ENCODE measurements at regions not wholly inside any gene's neighbourhood (a gene's known extent, or its start where the extent isn't known, plus 50 kb on each side); places are given as distances from the start of the nearest gene placed in this dataset.

DNA sequence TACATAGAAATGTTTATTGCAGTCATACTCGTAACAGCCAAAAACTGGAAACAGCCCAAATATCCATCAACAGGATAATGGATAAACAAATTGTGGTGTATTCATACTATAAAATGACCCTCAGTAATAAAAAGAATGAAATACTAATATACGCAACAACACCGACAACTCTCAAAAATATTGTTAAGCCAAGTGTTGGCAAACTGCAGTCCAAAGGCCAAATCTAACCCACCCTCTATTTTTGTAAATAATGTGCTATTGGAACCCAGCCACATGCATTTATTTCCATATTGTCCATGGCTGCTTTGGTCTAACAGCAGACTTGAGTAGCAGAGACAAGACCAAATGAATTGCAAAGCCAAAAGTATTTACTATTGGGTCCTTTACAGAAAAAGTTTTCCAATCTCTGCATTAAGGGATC, 151.0 kb downstream of the MREG start:
- no peak overlapping the region for H3K27ac ChIP-seq (ENCODE audit: low read depth in 2 of 2, low read length in 1 of 2)
- no peaks in the 10 kb centered on the region for H3F3A ChIP-seq (replicated peaks; ENCODE audit: insufficient read depth)
- no peak overlapping the region for H3K4me3 ChIP-seq (ENCODE audit: low read depth in 2 of 2, low read length in 1 of 2)
- no peaks in the 10 kb centered on the region; a peak in 1 of 4 replicates for H3K4me1 ChIP-seq (ENCODE audit: control insufficient read depth in 1 of 2, insufficient read depth in 2 of 2, low read depth in 1 of 2, low read length in 1 of 2)
- H3K9me2 ChIP-seq, result no peaks in the 10 kb centered on the region
- H3K79me2 ChIP-seq (ENCODE audit: insufficient read depth), result no peaks in the 10 kb centered on the region
- no peak overlapping the region for H3K9ac ChIP-seq
- no peak overlapping the region for H2AFZ ChIP-seq (ENCODE audit: low read depth)
- no peaks in the 10 kb centered on the region for H3K36me3 ChIP-seq (replicated peaks in 1 of 2; ENCODE audit: control insufficient read depth in 1 of 2, insufficient read depth in 2 of 2, low read length in 1 of 2)
- H3K4me2 ChIP-seq, result no peak overlapping the region
- POLR2A ChIA-PET, result no interaction called here
- no peaks in the 10 kb centered on the region for H4K20me1 ChIP-seq (ENCODE audit: insufficient read depth)
- no peaks in the 10 kb centered on the region for H3K27me3 ChIP-seq (ENCODE audit: insufficient read depth)
- TF ChIP-seq CTCF (IDR thresholded peaks at IDR 0.05), result no peak
- TF ChIP-seq RAD21 (IDR thresholded peaks at IDR 0.05; ENCODE audit: low read length), result no peak
- TF ChIP-seq CHD2 (IDR thresholded peaks at IDR 0.05; ENCODE audit: low read length, partially characterized antibody), result no peak
- TF ChIP-seq RCOR1 (IDR thresholded peaks at IDR 0.05; ENCODE audit: low read length), result no peak
- TF ChIP-seq SMC3 (IDR thresholded peaks at IDR 0.05; ENCODE audit: low read depth, low read length), result no peak
- no peak for TF ChIP-seq REST (IDR thresholded peaks at IDR 0.05; ENCODE audit: low read depth, low read length)
- TF ChIP-seq RFX5 (IDR thresholded peaks at IDR 0.05; ENCODE audit: low read length), result no peak
- TF ChIP-seq GABPA (IDR thresholded peaks at IDR 0.05; ENCODE audit: low read depth), result no peak
- no peak for TF ChIP-seq ZBTB33 (IDR thresholded peaks at IDR 0.05; ENCODE audit: borderline replicate concordance, low read depth)
- TF ChIP-seq FOXM1 (IDR thresholded peaks at IDR 0.05; ENCODE audit: low read depth), result no peak
- 95% methylated on average over 3 of the region's 3 CpGs for WGBS (ENCODE audit: low lambda C conversion rate)
- DNase-seq, result no peak
- no peaks in the 10 kb centered on the region for H3K9me3 ChIP-seq
- CTCF ChIA-PET, result no interaction called here

All from SK-N-SH (cell line).